ENCODE measurements at regions not wholly inside any gene's neighbourhood (a gene's known extent, or its start where the extent isn't known, plus 50 kb on each side); places are given as distances from the start of the nearest gene placed in this dataset.

GRCh38 chr12:93019212-93019927, 90.3 kb upstream of the EEA1 start:
- Histone ChIP-seq H3K36me3 (ENCODE audit: low read depth) (no peaks in the 10 kb centered on the region), H3K4me1 (replicated peaks; ENCODE audit: insufficient read depth) (peaks cover 64% of the 10 kb centered on the region), H3K9me2 (ENCODE audit: insufficient read depth) (no peaks in the 10 kb centered on the region), H3K27me3 (ENCODE audit: insufficient read depth, low read depth) (no peaks in the 10 kb centered on the region), H4K20me1 (ENCODE audit: insufficient read depth) (no peaks in the 10 kb centered on the region), H3K4me2 (peak overlapping the region; percentile 54), H3F3A (ENCODE audit: insufficient read depth, low read depth) (peaks cover 33% of the 10 kb centered on the region; the same call in 1 of the 2 replicates), H3K4me3 (no peak overlapping the region), H3K9me3 (ENCODE audit: insufficient read depth, low read depth) (no peaks in the 10 kb centered on the region; the same call in 1 of the 2 replicates), H3K27ac (no peak overlapping the region), H2AFZ (no peak overlapping the region), H3K79me2 (ENCODE audit: low read depth) (no peaks in the 10 kb centered on the region)
- POLR2A ChIA-PET (ENCODE audit: unreplicated experiment) = interaction anchor here (0.6 kb wide), 1 partner anchor 181 kb away, joined by 4 read pairs; no protein-coding TSS in a partner anchor
- no peak for DNase-seq
- no TSS peak for BruUV-seq (replicated peaks)
- CTCF ChIA-PET = no interaction called here
- TF ChIP-seq CTCF (conservative IDR thresholded peaks at IDR 0.05) (no peak), EZH2 (IDR thresholded peaks at IDR 0.05; ENCODE audit: low read depth) (no peak)
- intact Hi-C loops (cut with micrococcal nuclease; ENCODE audit: unreplicated experiment) = no loop called here

- Histone ChIP-seq H3K9me3 (ENCODE audit: insufficient read depth, low read depth) (no peaks in the 10 kb centered on the region; the same call in 1 of the 2 replicates), H3F3A (ENCODE audit: insufficient read depth, low read depth) (peaks cover 32% of the 10 kb centered on the region; the same call in 1 of the 2 replicates), H3K27me3 (ENCODE audit: insufficient read depth, low read depth) (no peaks in the 10 kb centered on the region), H3K4me2 (peak overlapping the region; percentile 54), H4K20me1 (ENCODE audit: insufficient read depth) (no peaks in the 10 kb centered on the region), H2AFZ (peak overlapping the region; percentile 68; the same call in 1 of the 2 replicates), H3K4me3 (no peak overlapping the region), H3K9me2 (ENCODE audit: insufficient read depth) (no peaks in the 10 kb centered on the region), H3K27ac (peak overlapping the region; percentile 33), H3K4me1 (replicated peaks; ENCODE audit: insufficient read depth) (peaks cover 57% of the 10 kb centered on the region), H3K79me2 (ENCODE audit: low read depth) (no peaks in the 10 kb centered on the region), H3K36me3 (ENCODE audit: low read depth) (no peaks in the 10 kb centered on the region)
- intact Hi-C loops (cut with micrococcal nuclease; ENCODE audit: unreplicated experiment) = no loop called here
- TF ChIP-seq CTCF (conservative IDR thresholded peaks at IDR 0.05) (no peak), EZH2 (IDR thresholded peaks at IDR 0.05; ENCODE audit: low read depth) (no peak)
- POLR2A ChIA-PET (ENCODE audit: unreplicated experiment) = interaction anchor here (0.6 kb wide), 1 partner anchor 58 kb away, joined by 3 read pairs; no protein-coding TSS in a partner anchor
- BruUV-seq (replicated peaks) = no TSS peak
- CTCF ChIA-PET = no interaction called here
- DNase-seq = peak; percentile 39 to 87
These were observed 91.0 kb upstream of the EEA1 start for GRCh38 chr12:93019975-93020630.

- DNase-seq = peak in 1 of 2 experiments; percentile 5
- H3K36me3 ChIP-seq (ENCODE audit: low read depth) = no peaks in the 10 kb centered on the region
- H4K20me1 ChIP-seq (ENCODE audit: insufficient read depth) = no peaks in the 10 kb centered on the region
- CTCF ChIA-PET = no interaction called here
- H3K4me2 ChIP-seq = peak overlapping the region; percentile 54
- no peaks in the 10 kb centered on the region for H3K9me2 ChIP-seq (ENCODE audit: insufficient read depth)
- intact Hi-C loops (cut with micrococcal nuclease; ENCODE audit: unreplicated experiment) = no loop called here
- H2AFZ ChIP-seq = peak overlapping the region; percentile 68; the same call in 1 of the 2 replicates
- H3K79me2 ChIP-seq (ENCODE audit: low read depth) = no peaks in the 10 kb centered on the region
- no peak overlapping the region for H3K4me3 ChIP-seq
- TF ChIP-seq EZH2 (IDR thresholded peaks at IDR 0.05; ENCODE audit: low read depth) (no peak), CTCF (conservative IDR thresholded peaks at IDR 0.05) (no peak)
- POLR2A ChIA-PET (ENCODE audit: unreplicated experiment) = interaction anchor here (0.6 kb wide), 1 partner anchor 57 kb away, joined by 3 read pairs; no protein-coding TSS in a partner anchor
- H3K27ac ChIP-seq = peak overlapping the region; percentile 33
- no peaks in the 10 kb centered on the region for H3K27me3 ChIP-seq (ENCODE audit: insufficient read depth, low read depth)
- H3K9me3 ChIP-seq (ENCODE audit: insufficient read depth, low read depth) = no peaks in the 10 kb centered on the region; the same call in 1 of the 2 replicates
- no TSS peak for BruUV-seq (replicated peaks)
- peaks cover 24% of the 10 kb centered on the region; the same call in 1 of the 2 replicates for H3F3A ChIP-seq (ENCODE audit: insufficient read depth, low read depth)
- H3K4me1 ChIP-seq (replicated peaks; ENCODE audit: insufficient read depth) = peaks cover 49% of the 10 kb centered on the region
These were observed 91.8 kb upstream of the EEA1 start for GRCh38 chr12:93020631-93021597.
